CD4-positive, alpha-beta T cell treated with Interleukin-12 subunit alpha and Interleukin-12 subunit beta, for 1 hour (primary cell): ENCODE measurements at regions not wholly inside any gene's neighbourhood (a gene's known extent, or its start where the extent isn't known, plus 50 kb on each side); places are given as distances from the start of the nearest gene placed in this dataset.
"Not testable (repeated sequence)": the region's sequence is repeated elsewhere in the genome, so short reads cannot be mapped to it uniquely, and the experiment has no call there.

ENCODE experiments used
- DNase-seq: peaks from one replicate; pipeline ENCODE4 v3.0.0-alpha.2; 2020

DNA sequence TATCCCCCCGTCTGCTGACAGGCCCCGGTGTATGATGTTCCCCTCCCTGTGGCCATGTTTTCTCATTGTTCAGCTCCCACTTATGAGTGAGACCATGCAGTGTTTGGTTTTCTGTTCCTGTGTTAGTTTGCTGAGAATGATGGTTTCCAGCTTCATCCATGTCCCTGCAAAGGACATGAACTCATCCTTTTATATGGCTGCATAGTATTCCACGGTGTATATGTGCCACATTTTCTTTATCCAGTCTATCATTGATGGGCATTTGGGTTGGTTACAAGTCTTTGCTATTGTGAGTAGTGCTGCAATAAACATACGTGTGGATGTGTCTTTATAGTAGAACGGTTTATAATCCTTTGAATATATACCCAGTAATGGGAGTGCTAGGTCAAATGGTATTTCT is 244.7 kb downstream of the NEBL start:
- DNase-seq = not testable (repeated sequence)

DNA sequence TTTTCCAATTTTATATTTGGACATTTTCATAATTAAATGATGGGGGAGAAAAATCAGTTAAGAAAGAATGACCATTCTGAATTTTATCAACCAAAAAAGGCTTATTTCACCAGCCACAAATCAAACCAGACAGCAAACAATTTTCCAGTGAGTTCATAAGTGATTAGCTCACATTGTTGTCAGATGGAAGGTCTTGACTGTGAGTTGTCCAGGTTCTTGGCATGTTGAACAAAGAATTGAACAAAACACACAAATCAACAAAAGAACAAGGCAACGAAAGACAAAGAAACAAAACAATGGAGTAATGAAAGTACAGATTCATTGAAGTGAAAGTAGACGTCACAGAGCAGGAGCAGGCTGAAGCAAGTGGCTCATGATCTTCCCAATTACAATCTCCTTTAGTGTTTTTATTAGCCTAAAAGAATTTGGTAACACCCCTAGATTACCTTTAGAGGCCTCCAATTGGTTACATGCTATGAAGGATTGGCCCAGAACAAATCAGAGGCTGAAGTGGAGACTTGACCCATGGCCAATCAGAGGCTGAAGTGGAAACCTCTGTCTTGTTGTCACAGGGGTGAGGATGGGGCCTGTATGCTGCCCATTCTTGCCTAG is 248.7 kb downstream of the NEBL start:
- no peak for DNase-seq

DNA sequence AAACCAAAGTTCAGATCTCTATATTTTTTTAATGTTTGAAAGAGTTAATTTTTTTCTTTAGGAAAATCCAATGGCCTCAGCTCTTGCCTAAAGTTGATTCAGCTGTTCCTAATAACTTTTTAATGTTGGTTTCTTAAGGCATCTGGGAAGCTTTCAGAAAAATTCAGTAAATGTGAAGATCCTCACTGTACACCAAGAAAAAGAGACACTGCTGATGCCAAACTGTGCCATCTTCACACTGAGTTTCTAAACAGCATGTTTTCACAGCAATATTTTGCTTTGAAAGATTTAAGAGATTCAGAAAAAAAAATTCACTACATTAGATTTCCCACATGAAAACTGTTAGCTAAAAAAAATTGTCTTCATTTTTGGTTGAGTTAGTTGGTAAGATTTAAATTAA is 249.4 kb downstream of the NEBL start:
- DNase-seq = no peak

DNA sequence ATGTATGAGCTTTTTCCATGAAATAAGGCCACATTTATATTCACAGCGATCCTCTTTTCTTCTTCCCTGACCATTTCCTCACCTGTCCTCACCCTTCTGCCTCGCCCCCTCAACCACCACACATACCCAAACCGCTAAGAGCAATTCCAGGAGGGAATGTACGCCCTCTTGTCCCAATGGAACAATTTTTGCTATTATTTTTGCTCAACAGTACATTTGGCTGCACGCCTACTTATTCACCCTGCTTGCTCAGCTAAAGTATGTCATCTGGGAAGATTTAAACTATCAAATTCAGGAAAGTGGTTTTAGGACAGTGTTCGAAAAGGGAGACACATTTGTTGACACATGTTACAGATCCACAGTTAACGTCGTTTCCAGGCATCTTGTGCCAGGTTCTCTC is 252.7 kb downstream of the NEBL start:
- DNase-seq = no peak

DNA sequence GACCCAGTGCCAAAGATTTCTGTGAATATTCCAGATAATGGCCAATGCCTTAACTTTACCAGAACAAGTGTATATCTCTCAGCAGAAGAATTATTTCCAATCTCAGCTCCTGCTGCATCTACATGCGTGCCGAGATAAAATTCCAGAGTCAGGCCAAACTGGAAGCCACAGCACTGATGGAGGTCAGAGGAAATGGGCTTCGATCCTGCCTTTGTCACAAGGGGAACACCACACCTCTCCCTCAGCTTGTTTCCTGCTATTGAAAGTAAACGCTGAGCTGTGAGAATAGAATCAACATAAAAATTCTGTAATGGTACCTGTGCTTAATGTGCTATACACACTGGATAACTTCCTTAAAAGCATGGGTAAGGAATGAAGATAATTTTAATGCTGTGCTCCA is 255.5 kb downstream of the NEBL start:
- no peak for DNase-seq

DNA sequence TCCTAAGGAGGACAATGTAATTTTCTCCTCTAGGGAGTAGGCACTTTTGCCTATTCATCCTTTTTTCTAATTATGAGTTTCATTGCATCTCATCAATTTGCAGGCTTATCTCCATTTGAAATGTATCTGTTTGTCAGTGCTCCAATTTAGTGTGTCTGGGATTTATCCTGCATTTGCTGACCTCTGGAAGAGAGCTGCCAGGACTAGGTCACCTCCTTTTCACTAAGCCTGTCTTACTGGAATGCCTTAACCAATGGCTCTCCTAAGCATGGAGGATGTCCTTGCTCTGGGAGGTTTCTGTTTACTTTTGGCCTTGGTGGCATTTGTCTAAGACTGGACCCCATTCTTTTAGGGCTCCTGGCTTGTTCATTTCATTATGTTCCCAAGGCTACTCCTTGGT is 261.5 kb downstream of the NEBL start:
- DNase-seq = no peak

DNA sequence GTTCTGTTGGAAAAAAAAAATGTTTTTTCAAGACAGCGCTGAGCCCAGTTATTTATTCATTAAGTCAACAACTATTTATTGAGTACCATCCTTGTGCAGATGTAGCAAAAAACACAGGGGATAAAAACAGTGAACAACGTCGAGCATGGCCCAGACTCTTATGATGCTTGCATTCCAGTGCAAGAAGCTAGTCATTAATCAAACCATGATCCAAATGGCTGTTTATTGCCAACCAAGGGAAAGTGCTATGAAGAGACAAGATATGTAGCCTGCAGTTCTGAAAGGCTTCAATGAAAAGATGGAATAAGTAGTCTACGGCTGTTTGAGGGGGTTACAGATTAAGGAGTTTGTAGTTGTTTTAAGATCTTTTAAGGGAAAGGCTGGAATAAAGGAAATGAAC is 262.3 kb downstream of the NEBL start:
- DNase-seq = no peak

DNA sequence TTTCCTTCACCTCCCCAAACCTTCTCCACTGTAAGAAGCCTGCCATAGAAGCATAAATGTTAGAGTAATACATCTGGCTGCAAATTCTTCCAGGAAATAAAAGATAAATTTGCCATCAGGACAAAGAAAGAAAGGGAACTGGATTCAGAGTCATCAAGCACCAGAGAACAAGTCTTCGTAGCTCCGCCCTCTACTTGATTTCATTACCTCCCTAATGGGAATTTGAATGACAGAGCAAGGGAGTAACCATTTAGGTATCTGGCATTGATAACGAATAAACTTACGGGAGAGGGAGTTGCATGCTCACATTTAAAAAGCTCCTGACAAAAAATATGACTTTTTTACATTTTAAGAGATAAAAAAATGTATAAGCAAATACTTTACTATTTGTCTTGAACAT is 263.4 kb downstream of the NEBL start:
- DNase-seq = no peak

DNA sequence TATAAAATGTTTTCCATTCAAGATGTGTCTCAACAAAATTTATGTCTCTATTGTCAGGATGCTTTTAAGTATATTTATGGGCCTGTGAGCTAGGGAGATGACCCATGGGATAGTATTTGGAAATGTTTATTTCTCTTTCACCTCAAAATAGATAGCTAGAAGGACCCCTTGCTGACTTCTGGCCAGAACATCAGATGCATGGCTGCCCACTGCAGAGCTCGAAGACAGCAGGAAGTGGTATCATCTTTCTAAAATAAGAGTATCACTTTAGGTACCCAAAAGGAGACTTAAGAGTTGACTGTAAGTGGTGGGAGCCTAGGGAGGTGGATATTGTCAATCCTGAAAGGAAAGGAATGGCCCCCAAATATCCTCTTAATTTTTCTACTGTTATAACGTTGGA is 264.4 kb downstream of the NEBL start:
- DNase-seq = no peak

DNA sequence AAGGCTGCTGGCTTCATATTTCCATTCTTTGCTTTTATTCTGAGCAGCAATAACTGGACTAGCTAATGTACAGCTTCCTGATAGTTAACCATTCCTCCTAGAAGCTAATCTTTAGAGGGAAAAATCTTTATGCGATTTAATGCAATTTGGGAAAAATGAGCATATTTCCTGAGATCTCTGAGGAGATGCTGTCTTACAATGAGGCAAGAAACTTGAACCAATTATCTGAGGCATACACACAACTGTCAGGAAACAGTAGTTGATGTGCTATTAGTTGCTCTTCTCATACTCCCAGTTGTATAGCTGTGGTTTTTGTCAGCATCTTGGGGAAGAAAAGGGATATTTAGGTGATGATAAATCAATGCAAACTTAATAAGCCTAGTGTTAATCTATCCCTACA is 265.9 kb downstream of the NEBL start:
- DNase-seq = no peak

DNA sequence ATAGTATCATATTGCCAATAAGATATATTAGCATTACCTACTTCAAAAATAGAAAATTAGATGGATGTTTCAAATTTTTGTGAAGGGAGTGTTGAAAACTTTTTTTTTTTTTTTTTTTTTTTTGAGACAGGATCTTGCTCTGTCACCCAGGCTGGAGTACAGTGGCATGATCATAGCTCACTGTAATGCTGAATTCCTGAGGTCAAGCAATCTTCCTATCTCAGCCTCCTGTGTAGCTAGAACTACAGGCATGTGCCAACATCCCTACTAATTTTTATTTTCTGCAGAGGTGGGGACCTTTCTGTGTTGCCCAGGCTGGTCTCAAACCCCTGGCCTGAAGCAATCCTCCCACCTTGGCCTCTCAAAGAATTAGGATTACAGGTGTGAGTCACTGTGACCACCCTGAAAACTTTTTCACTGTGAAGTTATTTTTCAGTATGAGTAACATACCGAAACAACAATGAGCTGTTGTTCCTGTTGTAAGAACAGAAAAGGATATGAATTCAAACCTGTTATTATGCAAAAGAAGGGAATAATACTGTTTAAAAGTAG is 266.9 kb downstream of the NEBL start:
- no peak for DNase-seq

DNA sequence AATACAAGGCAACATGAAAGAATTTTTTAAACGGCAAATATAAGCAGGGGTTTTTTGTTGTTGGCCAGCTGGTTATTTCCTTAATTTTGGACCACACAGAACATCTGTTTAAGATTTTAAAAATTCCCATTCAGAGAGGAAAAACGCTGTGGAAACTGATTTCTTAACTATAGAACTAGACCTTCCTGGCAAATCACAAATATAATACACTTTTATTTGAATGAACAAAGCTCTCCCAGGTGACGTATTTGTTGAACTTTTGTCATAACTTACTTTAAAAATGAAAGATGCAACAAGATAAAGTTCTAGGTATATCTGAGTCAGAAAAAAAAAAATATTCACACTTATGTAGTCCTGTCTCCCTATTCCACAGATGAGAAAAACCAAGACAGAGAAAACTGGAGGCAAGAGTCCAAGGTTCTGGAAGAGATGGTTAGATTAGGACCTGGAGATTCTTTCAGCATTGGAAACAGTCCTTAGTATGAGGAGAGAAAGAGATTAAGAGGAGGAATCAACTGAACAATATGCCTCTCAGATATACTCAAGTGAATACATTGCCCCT is 269.1 kb downstream of the NEBL start:
- DNase-seq = no peak

DNA sequence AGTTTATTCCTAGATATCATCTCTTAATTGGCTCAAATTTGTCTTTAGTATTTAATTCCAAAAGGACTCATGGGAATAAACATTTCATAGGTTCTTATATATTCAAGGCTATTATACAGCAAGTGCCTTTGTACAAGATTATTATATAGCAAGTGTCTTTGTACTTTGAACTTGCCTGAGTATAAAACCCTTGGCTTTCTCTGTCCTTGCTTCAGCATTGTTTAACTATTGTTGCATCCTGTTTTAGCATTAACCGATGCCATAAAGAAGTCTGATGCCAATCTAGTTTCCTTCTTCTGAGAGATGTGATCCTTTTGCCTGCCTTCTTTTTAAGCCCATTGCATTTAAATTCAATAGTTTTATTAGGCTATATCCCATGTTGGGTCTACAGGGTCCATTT is 270.0 kb downstream of the NEBL start:
- no peak for DNase-seq

DNA sequence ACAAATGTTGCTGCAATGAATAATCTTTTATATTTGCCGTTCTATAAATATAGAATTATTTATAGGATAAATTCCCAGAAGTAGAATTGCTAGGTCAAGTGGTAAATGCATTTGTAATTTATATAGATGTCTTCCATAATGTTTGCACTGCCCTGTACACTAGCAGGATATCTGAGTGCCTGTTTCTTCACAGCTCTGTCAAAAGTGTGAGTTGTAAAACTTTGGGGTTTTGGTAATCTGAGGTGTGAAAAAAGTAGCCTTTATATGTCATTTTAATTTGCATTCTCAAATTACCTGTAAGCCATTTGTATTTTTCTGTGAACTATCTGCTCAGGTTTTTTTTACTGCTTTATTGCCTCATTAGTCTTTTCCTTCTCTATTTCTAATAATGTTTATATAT is 271.2 kb downstream of the NEBL start:
- DNase-seq = no peak

DNA sequence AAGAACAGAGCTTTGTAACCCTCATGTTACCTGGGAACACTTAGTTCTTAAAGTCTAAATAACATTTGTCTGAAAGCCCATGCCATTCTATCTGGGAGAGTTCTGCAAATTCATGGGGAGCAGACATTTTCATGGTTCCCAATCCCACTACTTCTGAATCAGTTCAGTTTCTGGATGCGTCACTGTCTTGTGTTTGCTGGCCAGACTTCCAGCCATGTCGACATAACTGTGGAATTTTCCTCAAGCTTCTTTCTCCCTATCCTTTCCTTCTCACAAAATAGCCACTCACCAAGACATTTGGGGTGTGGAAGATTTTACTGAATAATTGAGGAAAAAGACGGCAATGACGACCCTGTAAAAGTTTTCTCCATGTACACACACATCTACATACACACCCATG is 272.5 kb downstream of the NEBL start:
- no peak for DNase-seq

DNA sequence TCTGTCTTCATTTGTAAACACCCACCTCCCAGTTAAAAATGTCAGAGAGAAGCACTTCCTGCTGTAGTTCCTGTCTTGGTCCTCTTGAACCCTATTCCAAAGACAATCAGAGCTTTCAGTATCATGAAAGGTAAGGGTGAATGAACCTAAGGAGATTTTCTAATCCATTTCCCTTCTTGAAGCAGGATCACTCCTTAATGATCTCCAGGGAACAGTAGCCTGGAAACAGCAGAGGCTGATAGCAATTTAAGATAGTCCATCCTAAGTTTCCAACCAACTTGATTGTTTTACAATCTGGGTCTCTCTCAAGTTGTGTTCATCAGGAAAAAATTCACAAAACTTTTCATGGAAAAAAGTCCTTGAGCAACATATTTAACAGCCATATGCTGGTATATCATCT is 273.6 kb downstream of the NEBL start:
- DNase-seq = no peak

DNA sequence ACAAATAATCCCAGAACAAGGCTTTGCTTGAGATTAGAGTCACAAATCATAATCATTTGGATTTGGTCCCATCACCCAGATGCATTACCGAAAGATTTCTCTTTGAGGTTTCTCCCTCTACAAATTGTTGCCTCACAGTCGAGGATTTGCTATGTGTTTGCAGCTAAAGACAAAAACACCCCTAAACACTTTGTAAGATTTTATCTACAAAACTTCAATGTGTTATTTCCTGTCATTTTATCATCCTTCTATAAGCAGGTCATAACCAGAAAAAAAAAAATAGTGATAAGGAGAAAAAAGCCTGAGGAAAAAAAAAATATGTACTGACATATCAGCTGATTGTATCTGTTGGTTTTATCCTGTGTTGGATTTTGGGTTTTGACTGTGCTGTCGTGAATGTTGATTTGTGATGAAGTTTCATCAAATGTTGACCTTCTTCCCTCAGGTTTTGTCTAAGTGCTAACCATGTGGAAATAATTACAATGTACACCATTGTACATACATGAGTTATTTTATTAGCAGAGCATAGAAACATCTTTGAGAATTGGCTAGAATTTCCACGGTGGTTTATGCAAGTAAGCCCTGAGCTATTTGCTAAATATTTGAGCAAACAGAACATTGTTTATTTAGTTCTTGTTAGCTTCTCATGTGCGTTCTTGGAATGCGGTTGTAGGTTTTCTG is 274.4 kb downstream of the NEBL start:
- DNase-seq = no peak

DNA sequence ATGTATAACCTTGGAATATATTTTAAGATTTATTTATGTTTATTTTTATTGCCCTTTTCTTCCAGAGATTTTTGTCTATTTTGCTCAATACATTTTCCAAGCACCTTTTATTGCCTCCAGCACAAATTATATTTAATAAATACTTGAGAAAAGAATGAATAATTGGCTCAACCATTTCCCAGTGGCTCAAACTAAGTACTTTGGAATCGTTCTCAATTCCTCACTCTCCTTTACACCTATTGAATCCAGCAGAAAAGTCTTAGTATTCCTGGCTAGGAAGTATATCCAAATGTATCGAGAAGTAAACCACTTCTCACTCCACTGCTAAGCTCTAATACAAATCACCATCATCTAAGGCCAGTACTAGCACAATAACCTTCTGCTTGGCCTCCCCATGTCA is 276.1 kb downstream of the NEBL start:
- DNase-seq = no peak

DNA sequence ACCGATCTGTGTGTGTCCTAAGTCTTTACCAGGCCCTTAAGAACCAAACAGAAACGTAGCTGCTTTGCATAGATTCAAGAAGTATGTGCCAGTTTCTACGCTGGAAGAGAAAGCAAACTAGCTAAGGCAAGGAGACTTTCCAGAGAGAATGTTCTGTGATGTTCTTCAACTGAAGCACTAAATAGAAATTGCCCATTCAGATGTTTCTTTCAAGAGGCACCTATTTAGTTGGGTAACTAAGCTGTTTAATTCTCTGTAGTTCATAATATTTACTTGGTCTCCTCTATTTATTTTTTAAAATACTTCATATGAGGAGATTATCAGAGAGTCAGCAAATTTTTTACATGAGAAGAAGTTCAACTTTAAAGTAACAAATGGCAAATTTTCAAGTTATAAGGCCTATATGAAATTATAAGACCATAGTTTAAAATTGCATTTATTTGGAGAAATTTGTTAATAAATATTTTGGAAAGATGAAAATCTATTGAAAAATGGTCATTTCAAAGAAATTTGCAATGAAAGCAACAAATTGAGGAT is 279.0 kb downstream of the NEBL start:
- no peak for DNase-seq

DNA sequence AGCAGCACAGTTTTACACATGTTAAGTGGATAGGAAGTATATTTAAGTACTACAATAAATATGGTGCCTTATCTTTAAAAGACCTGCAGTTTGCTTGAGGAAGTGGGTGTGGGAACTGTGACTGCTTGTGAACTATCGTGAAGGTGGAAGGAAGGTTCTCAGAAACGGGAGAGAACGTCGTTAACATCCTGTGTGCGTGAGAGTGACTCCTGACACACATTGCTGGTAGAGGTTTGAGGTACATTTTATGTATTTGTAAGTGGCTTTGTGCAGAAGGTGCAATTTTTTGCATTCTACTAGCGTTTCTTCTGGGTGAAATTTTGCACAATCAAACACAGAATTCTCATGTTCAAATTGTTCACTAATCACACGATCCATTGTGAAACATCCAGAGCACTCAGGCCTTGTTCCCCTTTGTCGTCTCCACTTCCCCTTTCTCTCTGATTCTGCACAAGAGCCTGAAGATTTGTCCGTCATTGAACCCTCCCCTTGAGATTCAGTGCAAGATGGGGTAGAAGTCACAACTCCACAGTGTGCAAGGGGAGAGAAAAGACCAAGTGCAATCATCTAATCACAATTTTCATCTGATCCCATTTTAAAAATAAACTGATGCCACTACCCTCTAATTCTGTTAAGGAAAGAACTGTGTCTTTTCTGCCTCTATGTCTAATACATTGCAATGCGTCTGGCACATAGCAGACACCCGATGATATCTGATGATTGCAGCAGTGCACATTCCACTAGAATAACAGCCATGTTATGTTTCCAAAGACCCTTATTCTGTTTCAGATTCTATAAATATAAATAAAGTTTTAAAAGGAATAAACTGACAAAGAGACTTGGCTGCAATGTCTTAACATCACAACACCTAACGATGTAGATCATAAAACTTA is 279.9 kb downstream of the NEBL start:
- DNase-seq = peak; percentile 1

DNA sequence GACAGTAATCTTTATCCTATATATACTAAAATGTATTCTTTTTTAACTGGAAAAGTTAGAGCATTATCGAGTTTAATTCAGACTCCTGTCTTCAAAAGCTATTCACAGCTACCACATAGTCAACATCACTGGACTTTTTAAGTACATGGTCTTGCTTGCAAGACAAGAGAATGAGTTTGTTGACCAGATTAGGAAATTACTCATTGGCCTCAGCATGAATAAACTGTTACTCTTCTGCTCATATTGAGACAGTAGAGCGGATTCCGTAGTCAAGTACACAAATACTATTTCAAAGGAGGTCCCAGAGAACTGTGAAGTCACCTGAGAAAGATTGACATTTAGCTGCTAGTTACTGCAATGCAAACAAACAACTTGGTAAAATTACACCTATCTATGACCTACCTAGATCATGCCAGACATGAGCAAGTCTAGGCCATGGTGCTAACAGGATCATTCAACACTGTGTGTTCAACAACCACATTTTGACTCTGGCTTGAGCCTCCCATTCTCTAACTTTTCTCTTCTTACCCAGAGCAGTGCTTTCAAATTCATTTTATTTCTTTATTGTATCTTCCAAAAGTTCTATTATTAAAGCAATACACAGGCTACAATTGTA is 280.9 kb downstream of the NEBL start:
- no peak for DNase-seq

DNA sequence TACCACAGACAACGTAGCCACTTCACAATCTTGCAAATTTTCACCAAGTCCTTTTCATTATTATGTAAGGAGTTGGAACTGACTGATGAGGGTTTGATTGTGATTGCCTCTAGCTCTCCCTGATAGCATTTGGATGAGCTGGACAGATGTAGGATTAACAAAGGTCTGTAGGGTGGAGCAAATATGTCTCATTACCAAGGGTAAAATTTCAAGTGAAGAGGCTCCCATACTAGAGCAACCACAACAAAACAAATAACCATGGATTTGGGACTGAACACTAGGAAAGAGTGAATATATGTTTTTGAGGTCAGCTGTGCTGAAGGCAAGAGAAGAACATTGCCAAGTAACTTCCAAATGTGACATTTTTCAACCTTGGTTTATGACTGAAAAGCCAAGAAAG is 281.7 kb downstream of the NEBL start:
- DNase-seq = no peak

DNA sequence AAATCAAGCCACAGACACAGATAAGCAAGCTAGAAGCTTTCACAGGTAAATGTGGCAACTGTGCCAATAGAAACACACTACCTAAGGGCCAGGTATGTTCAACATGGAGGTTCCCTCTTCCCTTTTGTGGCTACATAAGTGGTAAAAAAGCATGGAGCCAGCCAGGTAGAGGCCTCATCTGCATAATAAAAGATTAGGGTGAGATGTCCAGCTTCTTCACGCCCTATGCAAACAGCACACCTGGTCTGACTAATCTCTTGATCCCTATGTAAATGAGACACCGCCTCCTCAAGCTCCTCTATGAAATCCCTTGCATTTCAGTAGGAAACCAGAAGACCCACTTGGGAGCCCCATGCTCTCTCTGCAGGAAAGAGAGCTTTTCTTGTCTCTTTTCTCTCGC is 282.2 kb downstream of the NEBL start:
- DNase-seq = no peak
